Stomach smooth muscle (tissue), 2 donors: ENCODE measurements at regions not wholly inside any gene's neighbourhood (a gene's known extent, or its start where the extent isn't known, plus 50 kb on each side); places are given as distances from the start of the nearest gene placed in this dataset.

Source experiments
- H3K27ac ChIP-seq: one replicate; pipeline ENCODE4 v1.7.0; 2013; ENCODE audit warnings: mild to moderate bottlenecking, low read length, inconsistent platforms
- H3K27me3 ChIP-seq, 2 donors: one replicate each; pipeline ENCODE4 v1.7.0; 2013; ENCODE audit warnings: low read length in 2 of 2; ENCODE audit not compliant: insufficient read depth in 2 of 2, control insufficient read depth in 1 of 2
- H3K36me3 ChIP-seq, 2 donors: one replicate each; pipeline ENCODE4 v1.7.0; 2013; ENCODE audit warnings: low read length in 2 of 2; ENCODE audit not compliant: control insufficient read depth in 2 of 2, insufficient read depth in 2 of 2
- H3K4me1 ChIP-seq: one replicate; pipeline ENCODE4 v1.7.0; 2013; ENCODE audit warnings: low read length; ENCODE audit not compliant: control insufficient read depth, insufficient read depth
- H3K4me3 ChIP-seq, 2 donors: one replicate each; pipeline ENCODE4 v1.7.0; 2013; ENCODE audit warnings: low read length in 2 of 2
- H3K9ac ChIP-seq, 2 donors: one replicate each; pipeline ENCODE4 v1.7.0; 2013; ENCODE audit warnings: low read length in 2 of 2, mild to moderate bottlenecking in 1 of 2
- H3K9me3 ChIP-seq, 2 donors: one replicate each; pipeline ENCODE4 v1.7.0; 2013; ENCODE audit warnings: low read length in 2 of 2; ENCODE audit not compliant: control insufficient read depth in 2 of 2
- donor health status: healthy.
- donor health status: Pancreatic carcinoma.

- Histone ChIP-seq H3K4me3 (no peak overlapping the region), H3K4me1 (no peaks in the 10 kb centered on the region), H3K27me3 (no peaks in the 10 kb centered on the region), H3K9me3 (peaks cover 0 to 6% of the 10 kb centered on the region in 2 donors), H3K9ac (no peak overlapping the region), H3K27ac (no peak overlapping the region), H3K36me3 (no peaks in the 10 kb centered on the region)
Measured at GRCh38 chr5:39906146-39906545, 481.4 kb upstream of the DAB2 start.

GRCh38 chr5:39905356-39905755 lies 480.6 kb upstream of the DAB2 start:
- Histone ChIP-seq H3K4me3 (no peak overlapping the region), H3K9me3 (peaks cover 0 to 6% of the 10 kb centered on the region in 2 donors), H3K27me3 (no peaks in the 10 kb centered on the region), H3K36me3 (no peaks in the 10 kb centered on the region), H3K9ac (no peak overlapping the region), H3K27ac (no peak overlapping the region), H3K4me1 (no peaks in the 10 kb centered on the region)

DNA sequence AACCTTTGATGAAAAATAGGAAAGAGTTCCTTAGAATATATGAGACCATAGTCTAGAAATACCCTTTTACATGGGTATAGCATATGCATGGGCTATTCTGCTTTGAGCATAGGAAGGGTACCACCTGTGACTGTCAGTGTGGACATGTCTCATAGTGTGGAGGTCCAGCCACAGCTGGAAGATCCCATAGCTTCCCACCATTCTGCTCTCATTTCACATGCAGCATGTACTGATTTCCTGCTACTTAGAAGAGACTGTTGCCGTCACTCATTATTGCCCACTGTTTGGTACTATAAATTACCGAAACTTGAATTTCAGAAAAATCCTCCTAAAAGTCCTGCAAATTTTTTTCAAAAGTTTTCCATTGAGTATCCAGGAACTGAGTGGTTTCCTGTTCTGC lies 477.8 kb upstream of the DAB2 start:
- H3K27ac ChIP-seq: no peak overlapping the region
- H3K4me3 ChIP-seq: no peak overlapping the region
- H3K9me3 ChIP-seq: peaks cover 0 to 6% of the 10 kb centered on the region in 2 donors
- H3K9ac ChIP-seq: no peak overlapping the region
- H3K4me1 ChIP-seq: no peaks in the 10 kb centered on the region
- no peaks in the 10 kb centered on the region for H3K36me3 ChIP-seq
- no peaks in the 10 kb centered on the region for H3K27me3 ChIP-seq

GRCh38 chr5:39898731-39899130 lies 474.0 kb upstream of the DAB2 start:
- Histone ChIP-seq H3K4me3 (no peak overlapping the region), H3K4me1 (no peaks in the 10 kb centered on the region), H3K27me3 (no peaks in the 10 kb centered on the region), H3K9me3 (no peaks in the 10 kb centered on the region), H3K27ac (no peak overlapping the region), H3K36me3 (no peaks in the 10 kb centered on the region), H3K9ac (no peak overlapping the region)

DNA sequence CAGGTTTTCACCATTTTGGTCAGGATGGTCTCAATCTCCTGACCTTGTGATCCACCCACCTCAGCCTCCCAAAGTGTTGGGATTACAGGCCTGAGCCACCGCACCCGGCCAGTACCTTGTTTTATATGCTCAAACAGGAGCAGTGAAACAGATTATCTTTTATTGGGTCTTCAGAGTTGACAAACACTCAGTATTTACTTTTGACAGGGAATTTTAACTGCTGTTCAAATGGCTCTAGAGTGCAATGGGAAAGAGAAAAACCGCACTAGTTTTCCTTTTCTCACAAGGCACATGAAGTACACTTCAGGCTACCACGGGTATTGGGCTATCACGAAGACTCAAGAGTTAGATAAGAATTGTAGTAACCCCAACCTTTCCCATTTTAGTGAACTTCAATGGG lies 471.9 kb upstream of the DAB2 start:
- Histone ChIP-seq H3K4me3 (no peak overlapping the region), H3K4me1 (no peaks in the 10 kb centered on the region), H3K9ac (no peak overlapping the region), H3K27me3 (no peaks in the 10 kb centered on the region), H3K9me3 (no peaks in the 10 kb centered on the region), H3K36me3 (no peaks in the 10 kb centered on the region), H3K27ac (no peak overlapping the region)

- Histone ChIP-seq H3K36me3 (no peaks in the 10 kb centered on the region), H3K27ac (no peak overlapping the region), H3K9me3 (no peaks in the 10 kb centered on the region), H3K27me3 (no peaks in the 10 kb centered on the region), H3K4me3 (no peak overlapping the region), H3K9ac (no peak overlapping the region), H3K4me1 (no peaks in the 10 kb centered on the region)
Measured at GRCh38 chr5:39896104-39896503, 471.3 kb upstream of the DAB2 start.

GRCh38 chr5:39892708-39893107 lies 467.9 kb upstream of the DAB2 start:
- no peak overlapping the region for H3K27ac ChIP-seq
- H3K9me3 ChIP-seq: no peaks in the 10 kb centered on the region
- H3K9ac ChIP-seq: no peak overlapping the region
- H3K4me3 ChIP-seq: no peak overlapping the region
- no peaks in the 10 kb centered on the region for H3K27me3 ChIP-seq
- no peaks in the 10 kb centered on the region for H3K36me3 ChIP-seq
- H3K4me1 ChIP-seq: no peaks in the 10 kb centered on the region

DNA sequence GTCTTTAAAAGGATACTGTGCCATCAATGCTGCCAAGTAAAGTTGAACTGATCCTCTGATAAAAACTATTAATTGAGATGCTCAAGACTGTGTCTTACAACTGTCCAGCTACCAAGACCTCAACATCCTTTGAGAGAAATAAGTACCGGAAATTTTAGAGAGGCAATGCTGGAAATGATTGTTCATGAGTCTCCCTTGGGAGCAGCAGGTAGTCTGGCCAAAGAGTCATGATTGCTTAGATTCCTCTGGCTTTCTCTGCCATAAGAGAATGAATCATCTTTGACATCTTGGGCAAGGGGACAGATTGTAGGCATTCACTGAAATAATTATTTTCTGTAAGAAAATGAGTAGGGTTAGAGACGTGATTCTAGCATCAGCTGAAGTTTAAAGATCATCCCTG lies 466.6 kb upstream of the DAB2 start:
- Histone ChIP-seq H3K36me3 (no peaks in the 10 kb centered on the region), H3K4me1 (no peaks in the 10 kb centered on the region)

DNA sequence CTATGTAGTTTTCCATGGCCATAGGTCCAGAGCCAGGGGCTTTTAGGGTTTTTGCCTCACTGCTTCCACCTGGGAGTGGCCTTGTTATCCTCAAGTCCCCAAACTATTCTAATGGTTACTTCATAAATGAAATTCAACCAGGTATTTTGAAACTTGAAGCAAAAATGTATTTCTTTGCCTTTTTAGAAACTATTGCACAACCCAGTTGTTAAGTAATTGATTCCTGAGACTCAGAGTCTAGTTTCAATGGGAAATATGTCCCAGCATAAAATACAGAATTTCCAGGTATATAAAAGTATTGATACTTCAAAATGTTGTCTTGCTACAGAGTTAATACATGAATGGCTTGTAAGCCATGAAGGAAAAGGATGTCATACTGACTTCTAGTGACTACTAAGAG lies 456.2 kb upstream of the DAB2 start:
- Histone ChIP-seq H3K4me3 (no peak overlapping the region), H3K9ac (no peak overlapping the region), H3K27me3 (no peaks in the 10 kb centered on the region), H3K36me3 (no peaks in the 10 kb centered on the region), H3K27ac (no peak overlapping the region), H3K4me1 (no peaks in the 10 kb centered on the region), H3K9me3 (no peaks in the 10 kb centered on the region)

More for the DNA sequence above, 466.6 kb upstream of the DAB2 start:
- no peak overlapping the region for H3K4me3 ChIP-seq
- H3K27me3 ChIP-seq: no peaks in the 10 kb centered on the region
- H3K9ac ChIP-seq: no peak overlapping the region
- no peaks in the 10 kb centered on the region for H3K9me3 ChIP-seq
- no peak overlapping the region for H3K27ac ChIP-seq

DNA sequence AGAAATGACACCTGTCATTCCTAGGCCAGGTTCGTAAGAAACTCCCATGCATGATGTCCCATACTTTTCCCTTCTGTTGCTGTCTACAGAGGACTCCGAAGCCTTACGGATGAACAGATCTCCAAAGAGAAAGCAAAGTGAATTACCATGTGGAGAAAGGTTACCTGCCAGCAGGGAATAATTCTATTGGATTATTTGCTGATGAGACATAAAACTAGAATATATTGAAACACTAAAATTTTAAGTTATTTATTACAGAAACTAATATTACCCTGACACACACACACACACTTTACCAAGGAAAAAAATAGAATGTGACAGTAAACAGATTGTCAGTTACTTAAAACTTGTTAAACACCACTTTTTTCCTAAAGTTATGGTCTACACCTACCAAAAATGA lies 452.7 kb upstream of the DAB2 start:
- Histone ChIP-seq H3K36me3 (no peaks in the 10 kb centered on the region), H3K27ac (no peak overlapping the region), H3K4me1 (no peaks in the 10 kb centered on the region), H3K9ac (no peak overlapping the region), H3K27me3 (no peaks in the 10 kb centered on the region), H3K9me3 (no peaks in the 10 kb centered on the region), H3K4me3 (no peak overlapping the region)

DNA sequence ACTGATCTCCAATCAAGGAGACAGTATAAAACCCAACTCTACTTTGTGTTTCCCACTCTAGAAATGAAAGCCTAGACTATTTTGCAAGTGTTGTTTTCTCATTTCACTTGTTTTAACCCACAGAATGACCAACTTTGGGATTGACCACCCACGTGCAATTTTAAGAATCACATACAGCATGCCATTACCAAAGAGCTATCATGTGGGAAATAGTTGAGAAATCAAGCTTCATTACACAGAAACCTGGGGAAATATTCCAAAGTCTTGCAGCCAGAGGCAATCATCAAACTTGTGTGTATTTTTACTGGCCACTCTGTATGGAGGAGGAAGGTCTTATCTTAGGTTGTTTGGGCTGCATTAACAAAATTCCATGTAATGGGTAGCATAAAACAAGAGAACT lies 451.4 kb upstream of the DAB2 start:
- Histone ChIP-seq H3K9ac (no peak overlapping the region), H3K4me3 (no peak overlapping the region), H3K9me3 (no peaks in the 10 kb centered on the region), H3K27me3 (no peaks in the 10 kb centered on the region), H3K27ac (no peak overlapping the region), H3K4me1 (no peaks in the 10 kb centered on the region), H3K36me3 (no peaks in the 10 kb centered on the region)

GRCh38 chr5:39870137-39870536 lies 445.4 kb upstream of the DAB2 start:
- Histone ChIP-seq H3K9ac (no peak overlapping the region), H3K27ac (no peak overlapping the region), H3K4me1 (no peaks in the 10 kb centered on the region), H3K4me3 (no peak overlapping the region), H3K9me3 (peaks cover 0 to 6% of the 10 kb centered on the region in 2 donors), H3K27me3 (no peaks in the 10 kb centered on the region), H3K36me3 (no peaks in the 10 kb centered on the region)
